IPS-18c (cell line): ENCODE measurements at regions not wholly inside any gene's neighbourhood (a gene's known extent, or its start where the extent isn't known, plus 50 kb on each side); places are given as distances from the start of the nearest gene placed in this dataset.
"Not testable (repeated sequence)": the region's sequence is repeated elsewhere in the genome, so short reads cannot be mapped to it uniquely, and the experiment has no call there.

Experiments used
- H3K4me3 ChIP-seq: 2 replicates; pipeline ENCODE4 v1.7.0; 2013; ENCODE audit warnings: low read depth, mild to moderate bottlenecking, low read length, moderate library complexity; ENCODE audit not compliant: insufficient read depth
- H3K9me3 ChIP-seq: one replicate; pipeline ENCODE4 v1.6.1; 2013; ENCODE audit warnings: mild to moderate bottlenecking, low read length, moderate library complexity; ENCODE audit not compliant: control insufficient read depth, insufficient read depth

DNA sequence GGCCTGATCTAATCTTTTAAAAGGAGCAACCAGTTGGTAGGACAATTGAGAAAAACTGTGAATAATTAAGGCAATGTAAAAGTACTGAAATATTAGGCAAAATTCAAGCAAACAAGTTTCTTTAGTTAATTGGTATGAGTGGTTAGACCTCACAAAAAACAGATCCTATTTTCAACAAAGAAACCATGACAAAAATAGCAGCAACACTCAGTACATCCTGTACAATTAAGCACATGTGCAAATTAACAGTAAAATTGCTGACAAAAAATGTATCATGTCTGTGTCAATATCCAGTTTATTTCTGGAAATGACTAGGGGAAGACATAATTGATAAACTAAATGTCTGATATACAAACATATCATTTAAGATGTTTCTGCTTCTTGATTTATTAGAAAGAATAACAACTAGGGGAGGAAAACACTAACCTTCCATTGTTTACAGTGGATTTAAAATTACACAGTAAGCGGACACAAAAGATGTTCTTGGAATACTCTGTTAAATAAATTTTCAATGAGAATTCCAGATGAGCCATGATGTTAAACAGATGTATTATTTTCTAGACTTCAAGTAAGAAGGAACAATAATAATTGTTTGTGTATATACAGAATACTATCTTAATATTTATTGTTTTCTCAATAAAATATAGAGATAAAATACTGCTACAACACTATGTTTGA is 638.9 kb downstream of the SPRY1 start:
- no peaks in the 10 kb centered on the region for H3K9me3 ChIP-seq
- H3K4me3 ChIP-seq: no peak overlapping the region

DNA sequence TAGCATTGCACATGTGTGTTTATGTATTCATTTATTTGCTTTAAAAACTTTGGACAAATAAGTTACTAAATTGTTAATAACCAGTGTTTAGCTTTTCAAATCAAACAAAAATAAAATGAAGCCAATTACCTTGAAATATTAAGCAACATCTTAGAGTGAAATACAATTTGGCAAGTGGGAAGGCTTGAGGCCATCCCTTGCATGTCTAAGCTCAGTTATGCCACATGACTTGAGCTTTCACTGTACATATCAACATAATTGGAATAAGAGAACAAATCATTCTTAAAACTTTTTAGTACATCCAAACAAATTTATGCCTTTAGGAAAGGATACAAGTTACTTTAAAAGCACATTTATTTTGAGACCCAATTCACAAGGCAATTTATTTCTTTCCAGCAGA is 640.6 kb downstream of the SPRY1 start:
- Histone ChIP-seq H3K4me3 (no peak overlapping the region), H3K9me3 (no peaks in the 10 kb centered on the region)

DNA sequence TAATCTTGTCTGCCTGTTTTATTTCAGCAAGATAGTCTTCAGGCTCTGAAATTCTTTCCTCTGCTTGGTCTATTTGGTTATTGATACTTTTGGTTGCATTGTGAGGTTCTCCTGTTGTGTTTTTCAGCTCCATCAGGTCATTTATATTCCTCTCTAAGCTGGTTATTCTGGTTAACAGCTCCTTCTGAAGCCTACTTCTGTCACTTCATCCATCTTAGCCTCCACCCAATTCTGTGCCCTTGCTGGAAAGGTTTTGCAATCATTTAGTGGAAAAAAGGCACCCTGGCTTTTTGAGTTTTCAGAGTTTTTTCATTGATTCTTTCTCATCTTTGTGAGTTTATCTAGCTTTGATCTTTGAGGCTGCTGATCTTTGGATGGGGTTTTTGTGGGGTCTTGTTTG is 647.7 kb downstream of the SPRY1 start:
- Histone ChIP-seq H3K4me3 (no peak overlapping the region), H3K9me3 (no peaks in the 10 kb centered on the region)

DNA sequence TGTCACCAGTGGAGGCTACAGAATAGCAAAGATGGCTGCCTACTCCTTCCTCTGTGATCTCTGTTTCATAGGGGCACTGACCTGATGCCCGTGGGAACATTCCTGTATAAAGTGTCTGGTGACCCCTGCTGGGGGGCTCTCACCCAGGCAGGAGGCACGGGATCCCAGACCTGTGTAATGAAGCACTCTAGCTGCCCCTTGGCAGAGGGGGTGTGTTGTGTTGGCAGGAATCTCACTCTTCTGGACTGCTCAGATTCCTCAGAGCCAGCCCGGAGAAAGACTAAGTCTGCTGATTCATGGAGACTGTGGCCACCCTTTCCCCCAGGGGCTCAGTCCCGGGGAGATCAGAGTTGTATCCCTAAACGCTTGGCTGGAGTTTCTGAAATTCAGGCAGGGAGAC is 648.3 kb downstream of the SPRY1 start:
- Histone ChIP-seq H3K4me3 (no peak overlapping the region), H3K9me3 (no peaks in the 10 kb centered on the region)

DNA sequence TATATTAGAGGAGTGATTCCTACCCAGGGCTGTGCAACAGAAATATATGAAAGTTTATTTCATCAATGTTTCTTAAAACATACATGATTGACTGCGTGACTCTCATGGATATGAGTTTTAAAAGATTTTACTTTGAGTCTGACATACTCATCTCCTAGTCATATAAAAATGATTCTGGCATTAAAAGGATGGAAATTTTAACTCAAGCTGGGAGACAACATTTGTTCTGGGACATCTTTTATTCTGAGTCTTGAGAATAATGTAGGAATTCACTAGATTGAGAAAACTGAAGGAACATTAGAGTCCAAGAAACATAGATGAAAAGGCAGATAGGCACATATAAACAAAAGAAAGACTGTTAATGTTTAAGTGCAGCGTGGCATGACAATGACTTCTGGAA is 649.6 kb downstream of the SPRY1 start:
- H3K4me3 ChIP-seq: no peak overlapping the region

DNA sequence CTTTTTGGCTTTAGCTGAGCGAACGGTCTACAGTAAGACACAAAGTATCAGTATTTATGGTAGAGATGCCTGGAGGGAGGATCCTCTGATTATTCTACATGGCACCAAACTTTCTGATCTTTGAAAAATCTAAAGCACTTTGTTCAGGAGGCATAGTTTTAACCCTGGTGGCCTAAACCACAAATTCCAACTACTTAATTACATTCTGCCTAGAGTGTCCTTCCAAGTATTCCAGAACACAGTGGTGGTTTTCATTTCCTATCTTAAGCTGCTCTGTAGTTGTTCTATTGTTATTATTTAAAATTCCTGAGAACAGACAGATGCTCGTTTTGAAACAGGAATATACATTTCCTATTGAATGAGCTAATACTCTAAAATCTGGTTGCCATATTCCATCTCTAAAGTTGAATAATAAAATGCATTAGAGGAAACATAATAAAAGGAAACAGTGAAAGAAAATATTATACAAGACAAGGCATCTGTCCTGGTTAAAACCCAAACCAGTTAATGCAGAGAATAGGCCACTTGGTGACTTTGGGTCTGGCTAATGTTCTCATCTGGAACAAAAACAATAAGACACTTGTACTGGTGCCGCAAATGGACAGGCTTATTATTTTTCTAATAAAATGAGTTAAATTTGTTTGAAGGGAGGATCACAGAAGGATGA is 657.4 kb downstream of the SPRY1 start:
- Histone ChIP-seq H3K4me3 (no peak overlapping the region), H3K9me3 (no peaks in the 10 kb centered on the region)

More for the DNA sequence above, 649.6 kb downstream of the SPRY1 start:
- no peaks in the 10 kb centered on the region for H3K9me3 ChIP-seq

DNA sequence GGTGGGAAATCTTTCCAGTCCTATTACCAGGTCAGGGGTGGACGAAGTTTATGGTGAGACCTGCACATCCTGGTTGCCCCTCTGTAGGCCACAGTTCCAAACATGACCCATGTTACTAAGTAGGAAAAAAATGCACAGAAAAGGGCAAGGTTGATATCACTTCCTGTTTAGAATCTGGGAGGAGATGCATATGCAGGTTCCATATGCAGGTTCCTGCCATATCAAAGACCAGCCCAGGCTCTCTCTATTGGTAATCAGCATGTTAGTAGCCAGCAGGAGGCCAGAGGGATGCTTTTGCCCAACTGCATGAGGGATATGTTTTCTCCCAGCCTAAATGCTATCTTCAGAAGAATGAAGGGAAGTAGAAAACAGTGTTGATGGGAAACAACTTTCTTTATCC is 657.2 kb downstream of the ANKRD50 start:
- Histone ChIP-seq H3K9me3 (no peaks in the 10 kb centered on the region), H3K4me3 (no peak overlapping the region)

DNA sequence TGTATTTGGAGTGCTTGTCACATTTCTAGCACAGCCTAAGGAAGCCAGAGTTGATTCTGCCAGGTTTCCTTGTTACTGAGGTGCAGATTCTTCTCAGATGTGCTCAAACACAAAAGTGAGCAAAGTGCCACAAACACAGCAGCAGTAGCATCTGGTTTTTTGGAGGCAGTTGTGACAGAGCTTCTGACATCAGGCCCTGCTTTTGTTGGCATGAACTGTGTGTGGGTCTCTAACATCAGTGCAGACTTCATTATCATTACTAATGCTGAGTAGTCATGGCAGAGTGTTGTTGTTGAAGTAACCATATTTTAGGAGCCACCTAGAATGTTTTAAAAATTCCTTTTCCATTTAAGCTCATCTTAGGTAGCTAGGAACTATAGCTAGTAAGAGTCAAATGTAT is 656.6 kb downstream of the ANKRD50 start:
- H3K4me3 ChIP-seq: no peak overlapping the region
- no peaks in the 10 kb centered on the region for H3K9me3 ChIP-seq

DNA sequence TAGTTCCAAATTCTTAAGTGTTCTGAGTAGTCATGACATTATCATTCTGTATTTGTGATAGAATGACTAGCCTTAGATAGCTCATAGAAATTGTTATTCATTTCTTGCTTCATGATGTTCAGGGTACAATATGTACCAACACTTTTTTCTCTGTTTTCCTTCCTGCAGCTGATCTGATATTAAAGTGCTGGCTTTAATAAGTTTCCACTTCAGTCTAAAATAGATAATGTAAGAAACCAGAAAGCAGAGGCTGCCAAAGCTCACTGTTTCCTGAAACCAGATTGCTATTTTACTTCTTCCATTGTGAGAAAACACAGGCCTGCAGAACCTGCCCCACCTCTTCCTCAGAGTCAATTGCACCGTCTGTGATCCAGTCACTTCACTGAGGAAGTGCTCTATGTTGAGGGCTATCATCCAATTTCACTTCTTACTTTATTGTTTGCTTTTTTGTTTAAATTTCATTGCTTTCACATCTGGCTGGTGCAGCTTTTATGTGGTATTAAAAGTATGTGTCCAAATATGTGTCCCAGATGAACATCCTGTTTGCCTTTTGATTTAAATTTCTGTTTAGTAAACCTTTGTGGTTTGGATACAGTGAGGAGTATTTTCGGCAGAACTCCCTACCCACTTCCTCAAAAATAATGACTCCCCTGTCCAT is 652.1 kb downstream of the ANKRD50 start:
- no peaks in the 10 kb centered on the region for H3K9me3 ChIP-seq
- H3K4me3 ChIP-seq: no peak overlapping the region

DNA sequence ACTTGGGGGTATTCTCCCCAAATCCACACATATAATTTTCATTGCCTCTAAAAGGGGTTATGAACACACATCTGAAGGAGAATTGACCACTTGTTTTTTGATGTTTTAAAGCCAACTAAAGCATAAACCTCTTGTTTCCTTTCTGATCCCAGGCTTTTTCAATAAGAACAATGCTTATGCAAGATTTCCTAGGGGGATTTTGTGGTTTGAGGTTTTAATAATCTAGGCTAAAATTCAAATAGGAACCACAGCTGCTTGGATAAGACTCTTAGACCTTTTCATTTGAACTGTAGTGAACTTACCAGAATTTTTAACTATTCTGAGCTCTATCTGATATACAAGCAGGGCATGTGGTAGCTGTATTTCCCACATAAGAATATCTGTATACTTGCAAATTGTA is 651.1 kb downstream of the ANKRD50 start:
- no peaks in the 10 kb centered on the region for H3K9me3 ChIP-seq
- no peak overlapping the region for H3K4me3 ChIP-seq

DNA sequence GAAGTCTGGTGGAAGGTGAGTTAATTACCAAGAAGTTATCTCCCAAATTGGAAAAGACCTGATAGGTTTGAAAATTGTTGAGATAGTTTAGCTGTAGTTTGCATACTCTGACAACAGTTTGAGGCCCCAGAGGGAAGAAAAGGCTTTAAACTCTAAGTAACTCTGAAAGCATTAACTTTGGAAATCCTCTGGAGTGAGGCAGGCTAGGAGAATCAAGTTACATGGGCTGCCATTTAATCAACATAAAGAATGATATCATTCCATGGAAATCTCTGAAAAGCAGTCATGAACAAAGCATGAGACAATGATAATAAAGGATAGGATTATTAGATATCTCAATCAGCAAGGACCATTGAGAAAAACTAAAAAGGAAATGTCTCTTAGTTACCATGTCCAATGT is 647.1 kb downstream of the ANKRD50 start:
- no peaks in the 10 kb centered on the region for H3K9me3 ChIP-seq

DNA sequence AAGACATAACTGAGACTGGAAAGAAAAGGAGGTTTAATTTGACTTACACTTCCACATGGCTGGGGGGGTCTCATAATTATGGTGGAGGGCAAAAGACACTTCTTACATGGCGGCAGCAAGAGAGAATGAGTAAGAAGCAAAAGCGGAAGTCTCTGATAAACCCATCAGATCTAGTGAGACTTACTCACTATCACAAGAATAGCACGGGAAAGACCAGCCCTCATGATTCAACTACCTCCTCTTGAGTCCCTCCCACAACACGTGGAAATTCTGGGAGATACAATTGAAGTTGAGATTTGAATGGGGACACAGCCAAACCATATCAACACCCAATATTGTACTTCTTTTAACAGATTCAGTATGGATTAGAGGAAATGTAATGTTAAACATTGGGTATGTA is 646.6 kb downstream of the ANKRD50 start:
- no peaks in the 10 kb centered on the region for H3K9me3 ChIP-seq

More for the DNA sequence above, 647.1 kb downstream of the ANKRD50 start:
- H3K4me3 ChIP-seq: no peak overlapping the region

DNA sequence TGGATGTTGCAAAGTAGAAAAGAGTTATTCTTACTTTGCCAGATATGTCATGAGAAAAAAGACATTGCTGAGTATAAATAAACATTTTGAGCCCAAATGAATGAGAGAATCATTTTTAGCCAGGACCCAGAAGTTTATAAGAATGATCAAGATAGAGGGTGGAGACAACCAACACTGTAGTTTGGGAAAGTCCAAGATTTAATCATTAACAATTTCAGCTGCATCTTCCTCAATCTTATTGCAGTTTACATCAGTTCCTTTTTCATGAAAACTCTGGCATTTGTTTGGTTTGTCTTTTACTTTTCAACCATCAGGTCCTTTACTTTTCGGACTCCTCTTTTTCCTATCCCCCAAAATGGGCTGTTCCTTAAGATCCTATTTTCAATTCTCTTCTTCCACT is 645.9 kb downstream of the ANKRD50 start:
- H3K4me3 ChIP-seq: no peak overlapping the region

More for the DNA sequence above, 646.6 kb downstream of the ANKRD50 start:
- H3K4me3 ChIP-seq: no peak overlapping the region

DNA sequence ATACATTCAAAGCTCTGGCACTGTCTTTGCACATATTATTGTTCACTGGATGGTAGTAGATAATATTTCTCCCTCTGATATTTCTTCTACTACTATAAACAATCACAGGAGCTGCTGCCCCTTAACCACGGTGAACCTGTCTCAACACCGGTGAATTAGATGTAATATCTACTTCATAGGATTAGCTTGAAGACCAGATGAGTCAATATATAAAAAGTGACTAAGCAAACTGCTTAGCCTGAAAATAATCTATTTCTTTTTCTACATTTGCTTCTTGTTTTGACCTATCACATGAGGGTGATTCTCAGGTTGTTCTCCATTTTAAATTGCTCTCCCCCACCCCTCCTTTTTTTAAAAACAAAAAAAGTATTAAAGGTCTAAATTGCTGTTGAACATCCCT is 645.5 kb downstream of the ANKRD50 start:
- Histone ChIP-seq H3K9me3 (peaks cover 2% of the 10 kb centered on the region), H3K4me3 (no peak overlapping the region)

More for the DNA sequence above, 645.9 kb downstream of the ANKRD50 start:
- no peaks in the 10 kb centered on the region for H3K9me3 ChIP-seq

DNA sequence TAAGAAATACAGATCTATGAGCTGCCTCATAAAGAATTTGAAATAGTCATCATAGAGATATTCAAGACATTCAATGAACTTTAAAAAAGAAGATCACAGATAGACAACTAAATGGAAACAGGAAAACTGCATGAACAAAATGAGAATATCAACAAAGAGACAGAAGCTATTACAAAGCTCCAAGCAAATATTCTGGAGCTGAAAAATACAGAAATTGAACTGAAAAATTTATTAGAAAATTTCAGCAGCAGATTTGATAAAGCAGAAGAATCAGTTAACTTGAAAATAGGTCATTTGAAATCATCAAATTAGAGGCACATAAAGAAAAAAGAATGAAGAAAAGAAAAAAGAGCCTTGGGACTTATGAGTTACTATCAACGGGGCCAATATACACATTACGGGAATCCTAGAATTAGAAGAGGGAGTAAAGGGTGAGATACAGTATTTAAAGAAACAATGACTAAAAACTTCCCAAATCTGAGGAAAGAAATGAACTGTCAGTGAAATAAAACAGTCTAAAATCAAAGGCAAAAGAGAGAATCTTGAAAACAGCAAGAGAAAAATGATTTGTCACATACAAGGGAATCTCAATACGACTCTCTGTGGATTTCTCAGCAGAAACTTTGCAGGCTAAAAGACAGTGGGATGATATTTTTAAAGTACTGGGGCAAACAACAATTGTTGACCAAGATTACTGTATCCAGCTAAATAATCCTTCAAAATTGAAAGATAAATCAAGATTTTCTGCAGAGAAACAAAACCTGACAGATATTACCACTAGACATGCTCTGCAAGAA is 641.6 kb downstream of the ANKRD50 start:
- no peak overlapping the region for H3K4me3 ChIP-seq
- peaks cover 2% of the 10 kb centered on the region for H3K9me3 ChIP-seq

DNA sequence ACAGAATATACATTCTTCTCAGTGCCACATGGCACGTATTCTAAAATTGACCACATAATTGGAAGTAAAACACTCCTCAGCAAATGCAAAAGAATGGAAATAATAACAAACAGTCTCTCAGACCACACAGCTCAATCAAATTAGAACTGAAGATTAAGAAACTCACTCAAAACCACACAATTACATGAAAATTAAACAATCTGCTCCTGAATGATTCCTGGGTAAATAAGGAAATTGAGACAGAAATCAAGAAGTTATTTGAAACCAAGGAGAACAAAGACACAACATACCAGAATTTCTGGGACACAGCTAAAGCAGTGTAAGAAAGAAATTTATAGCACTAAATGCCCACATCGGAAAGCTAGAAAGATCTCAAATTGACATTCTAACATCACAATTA is 637.3 kb downstream of the ANKRD50 start:
- H3K4me3 ChIP-seq, H3K9me3 ChIP-seq: not testable (repeated sequence)

DNA sequence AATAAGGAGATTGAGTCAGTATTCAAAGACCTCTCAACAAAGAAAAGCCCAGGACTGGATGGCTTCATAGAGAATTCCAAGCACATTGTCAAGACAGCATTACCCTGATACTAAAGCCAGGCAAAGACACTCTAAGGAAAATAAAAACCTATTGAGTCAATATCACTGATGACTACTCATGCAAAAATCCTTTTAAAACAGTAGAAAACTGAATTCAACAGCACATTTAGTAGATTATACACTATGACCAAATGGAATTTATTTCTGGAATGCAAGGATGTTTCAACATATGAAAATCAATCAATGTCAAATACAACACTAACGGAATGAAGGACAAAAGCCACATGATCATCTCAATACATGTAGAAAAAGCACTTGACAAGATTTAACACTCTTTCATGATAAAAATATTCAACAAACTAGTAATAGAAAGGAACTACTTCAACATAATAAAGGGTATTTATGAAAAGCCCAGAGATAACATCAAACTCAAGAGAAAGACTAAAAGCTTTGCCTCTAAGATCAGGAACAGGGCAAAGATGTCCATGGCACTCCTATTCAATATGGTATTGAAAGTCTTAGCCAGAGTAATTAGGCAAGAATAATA is 633.3 kb downstream of the ANKRD50 start:
- H3K9me3 ChIP-seq: peaks cover 2% of the 10 kb centered on the region
- no peak overlapping the region for H3K4me3 ChIP-seq
